ENCODE measurements at regions not wholly inside any gene's neighbourhood (a gene's known extent, or its start where the extent isn't known, plus 50 kb on each side); places are given as distances from the start of the nearest gene placed in this dataset.
"Not testable (repeated sequence)": the region's sequence is repeated elsewhere in the genome, so short reads cannot be mapped to it uniquely, and the experiment has no call there.

GRCh38 chrX:104376937-104377336 is 122.2 kb upstream of the ESX1 start:
- DNase-seq, result no peak

- DNase-seq, result no peak
These were observed 117.8 kb upstream of the ESX1 start for GRCh38 chrX:104372547-104372946.

- no peak for DNase-seq
These were observed 115.4 kb upstream of the ESX1 start for GRCh38 chrX:104370089-104370488.

- DNase-seq, result not testable (repeated sequence)
These were observed 106.0 kb upstream of the ESX1 start for GRCh38 chrX:104360774-104361173.

GRCh38 chrX:104359124-104359523 is 104.4 kb upstream of the ESX1 start:
- DNase-seq, result no peak

- DNase-seq, result peak; percentile 46 to 76 (median 74)
These were observed 96.5 kb upstream of the ESX1 start for GRCh38 chrX:104351173-104351769.

- no peak for DNase-seq
These were observed 93.1 kb upstream of the ESX1 start for GRCh38 chrX:104347860-104348259.

GRCh38 chrX:104343428-104344129 is 88.8 kb upstream of the ESX1 start:
- DNase-seq, result peak; percentile 65 to 76 (median 71)

- DNase-seq, result no peak
These were observed 87.3 kb upstream of the ESX1 start for GRCh38 chrX:104342065-104342464.

- DNase-seq, result no peak
These were observed 81.0 kb upstream of the ESX1 start for GRCh38 chrX:104335756-104336155.

- DNase-seq, result no peak
These were observed 80.2 kb upstream of the ESX1 start for GRCh38 chrX:104334971-104335370.

GRCh38 chrX:104330966-104331365 is 76.2 kb upstream of the ESX1 start:
- DNase-seq, result no peak

GRCh38 chrX:104329731-104330130 is 75.0 kb upstream of the ESX1 start:
- no peak for DNase-seq

GRCh38 chrX:104325213-104325585 is 70.5 kb upstream of the ESX1 start:
- DNase-seq, result no peak

- DNase-seq, result no peak
These were observed 69.9 kb upstream of the ESX1 start for GRCh38 chrX:104324461-104325212.

GRCh38 chrX:104319346-104319745 is 64.6 kb upstream of the ESX1 start:
- no peak for DNase-seq

- DNase-seq, result no peak
These were observed 63.7 kb upstream of the ESX1 start for GRCh38 chrX:104318330-104319009.

- no peak for DNase-seq
These were observed 62.0 kb upstream of the ESX1 start for GRCh38 chrX:104316739-104317138.

- DNase-seq, result no peak
These were observed 60.8 kb upstream of the ESX1 start for GRCh38 chrX:104315555-104315954.

GRCh38 chrX:104310657-104311254 is 56.0 kb upstream of the ESX1 start:
- DNase-seq, result no peak

GRCh38 chrX:104310090-104310489 is 55.4 kb upstream of the ESX1 start:
- no peak for DNase-seq

- no peak for DNase-seq
These were observed 54.4 kb upstream of the ESX1 start for GRCh38 chrX:104309169-104309568.

GRCh38 chrX:104307341-104307740 is 52.6 kb upstream of the ESX1 start:
- DNase-seq, result no peak

All from suppressor macrophage treated with lipopolysaccharide for 1 hour (primary cell).